Fibroblast of lung (primary cell): ENCODE measurements at regions not wholly inside any gene's neighbourhood (a gene's known extent, or its start where the extent isn't known, plus 50 kb on each side); places are given as distances from the start of the nearest gene placed in this dataset.
A peak's percentile ranks its signal among the peaks of the same experiment; 100 is the strongest.

Source experiments
- DNase-seq, 2 donors: peaks; one replicate each; pipeline versions ENCODE4 v3.0.0 to v3.0.0-alpha.2; 2010; ENCODE audit warnings: low read depth in 2 of 2
- H2AFZ ChIP-seq: 2 replicates; pipeline ENCODE4 v1.5.1; 2012; ENCODE audit warnings: low read length, control low read depth, inconsistent platforms
- H3K27ac ChIP-seq: 2 replicates; pipeline ENCODE4 v1.5.1; 2011; ENCODE audit warnings: low read length, control low read depth; ENCODE audit not compliant: insufficient read depth
- H3K27me3 ChIP-seq: 2 replicates; pipeline ENCODE4 v1.5.1; 2011; ENCODE audit warnings: mild to moderate bottlenecking, low read length; ENCODE audit not compliant: control insufficient read depth, insufficient read depth
- H3K36me3 ChIP-seq: 2 replicates; pipeline ENCODE4 v1.5.1; 2011; ENCODE audit warnings: low read length; ENCODE audit not compliant: control insufficient read depth, insufficient read depth
- H3K4me1 ChIP-seq: 2 replicates; pipeline ENCODE4 v1.5.1; 2011; ENCODE audit warnings: low read length; ENCODE audit not compliant: control insufficient read depth, insufficient read depth; ENCODE audit errors: extremely low read depth
- H3K4me2 ChIP-seq: 2 replicates; pipeline ENCODE4 v1.5.1; 2011; ENCODE audit warnings: low read length, control low read depth; ENCODE audit not compliant: insufficient read depth; ENCODE audit errors: extremely low read depth
- H3K4me3 ChIP-seq, 4 experiments: fragments of 200-600 bp in 1 of 4; sonication (generic) in 1 of 4; replicated peaks in 1 of 4; 2 replicates each; pipeline ENCODE4 v1.5.1; 2011 to 2016; ENCODE audit warnings: low read length in 4 of 4, low read depth in 3 of 4, mild to moderate bottlenecking in 3 of 4, control low read depth in 2 of 4, inconsistent platforms in 1 of 4, mixed read lengths in 1 of 4; ENCODE audit not compliant: insufficient read depth in 1 of 4; ENCODE audit errors: control extremely low read depth in 1 of 4
- H3K79me2 ChIP-seq: 2 replicates; pipeline ENCODE4 v1.5.1; 2012; ENCODE audit warnings: mild to moderate bottlenecking, low read length, inconsistent platforms; ENCODE audit not compliant: control insufficient read depth, insufficient read depth
- H3K9ac ChIP-seq: 2 replicates; pipeline ENCODE4 v1.5.1; 2011; ENCODE audit warnings: mild to moderate bottlenecking, low read length, control low read depth; ENCODE audit not compliant: insufficient read depth
- H3K9me3 ChIP-seq: 2 replicates; pipeline ENCODE4 v1.5.1; 2012; ENCODE audit warnings: low read depth, low read length; ENCODE audit not compliant: control insufficient read depth, insufficient read depth
- H4K20me1 ChIP-seq: 2 replicates; pipeline ENCODE4 v1.5.1; 2011; ENCODE audit warnings: low read length; ENCODE audit not compliant: control insufficient read depth, insufficient read depth; ENCODE audit errors: extremely low read depth
- EZH2 ChIP-seq: IDR thresholded peaks from 2 replicates; pipeline ENCODE4 v1.5.1; 2012; ENCODE audit warnings: low read length, control low read depth, mild to moderate bottlenecking; ENCODE audit errors: missing control alignments
- TF ChIP-seq, protein P1 (sequence below), 2 donors: IDR thresholded peaks in 1 of 2; conservative IDR thresholded peaks in 1 of 2; 1 replicate in 1 of 2; 2 replicates in 1 of 2; pipeline ENCODE4 v1.5.1; 2011 to 2012; ENCODE audit warnings: low read length in 2 of 2, control low read depth in 1 of 2, inconsistent platforms in 1 of 2, low read depth in 1 of 2, mild to moderate bottlenecking in 1 of 2

- no peak for DNase-seq
- no peaks in the 10 kb centered on the region for H3K79me2 ChIP-seq
- H3K4me3 ChIP-seq: no peak overlapping the region
- TF ChIP-seq EZH2: no peak
- TF ChIP-seq, protein P1, sequence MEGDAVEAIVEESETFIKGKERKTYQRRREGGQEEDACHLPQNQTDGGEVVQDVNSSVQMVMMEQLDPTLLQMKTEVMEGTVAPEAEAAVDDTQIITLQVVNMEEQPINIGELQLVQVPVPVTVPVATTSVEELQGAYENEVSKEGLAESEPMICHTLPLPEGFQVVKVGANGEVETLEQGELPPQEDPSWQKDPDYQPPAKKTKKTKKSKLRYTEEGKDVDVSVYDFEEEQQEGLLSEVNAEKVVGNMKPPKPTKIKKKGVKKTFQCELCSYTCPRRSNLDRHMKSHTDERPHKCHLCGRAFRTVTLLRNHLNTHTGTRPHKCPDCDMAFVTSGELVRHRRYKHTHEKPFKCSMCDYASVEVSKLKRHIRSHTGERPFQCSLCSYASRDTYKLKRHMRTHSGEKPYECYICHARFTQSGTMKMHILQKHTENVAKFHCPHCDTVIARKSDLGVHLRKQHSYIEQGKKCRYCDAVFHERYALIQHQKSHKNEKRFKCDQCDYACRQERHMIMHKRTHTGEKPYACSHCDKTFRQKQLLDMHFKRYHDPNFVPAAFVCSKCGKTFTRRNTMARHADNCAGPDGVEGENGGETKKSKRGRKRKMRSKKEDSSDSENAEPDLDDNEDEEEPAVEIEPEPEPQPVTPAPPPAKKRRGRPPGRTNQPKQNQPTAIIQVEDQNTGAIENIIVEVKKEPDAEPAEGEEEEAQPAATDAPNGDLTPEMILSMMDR (conservative IDR thresholded peaks at IDR 0.05 in 1 of 2, IDR thresholded peaks at IDR 0.05 in 1 of 2; ENCODE audit: low read depth in 1 of 2, low read length in 2 of 2): no peak
- no peak overlapping the region for H3K27ac ChIP-seq
- no peaks in the 10 kb centered on the region for H4K20me1 ChIP-seq
- no peak overlapping the region for H3K9ac ChIP-seq
- no peaks in the 10 kb centered on the region for H3K27me3 ChIP-seq
- no peaks in the 10 kb centered on the region for H3K4me1 ChIP-seq
- no peaks in the 10 kb centered on the region for H3K36me3 ChIP-seq
- H3K4me2 ChIP-seq: no peak overlapping the region
- no peaks in the 10 kb centered on the region for H3K9me3 ChIP-seq
- no peak overlapping the region for H2AFZ ChIP-seq
These were observed 171.4 kb downstream of the EMP1 start for GRCh38 chr12:13367973-13368372.

- Histone ChIP-seq H3K4me1 (no peaks in the 10 kb centered on the region), H3K27me3 (no peaks in the 10 kb centered on the region), H3K79me2 (no peaks in the 10 kb centered on the region), H3K4me2 (no peak overlapping the region), H3K27ac (no peak overlapping the region), H3K36me3 (no peaks in the 10 kb centered on the region), H2AFZ (no peak overlapping the region), H3K9ac (no peak overlapping the region), H3K9me3 (no peaks in the 10 kb centered on the region), H3K4me3 (no peak overlapping the region), H4K20me1 (no peaks in the 10 kb centered on the region)
- DNase-seq: no peak
- no peak for TF ChIP-seq EZH2
These were observed 169.3 kb downstream of the EMP1 start for GRCh38 chr12:13365748-13366366.

DNA sequence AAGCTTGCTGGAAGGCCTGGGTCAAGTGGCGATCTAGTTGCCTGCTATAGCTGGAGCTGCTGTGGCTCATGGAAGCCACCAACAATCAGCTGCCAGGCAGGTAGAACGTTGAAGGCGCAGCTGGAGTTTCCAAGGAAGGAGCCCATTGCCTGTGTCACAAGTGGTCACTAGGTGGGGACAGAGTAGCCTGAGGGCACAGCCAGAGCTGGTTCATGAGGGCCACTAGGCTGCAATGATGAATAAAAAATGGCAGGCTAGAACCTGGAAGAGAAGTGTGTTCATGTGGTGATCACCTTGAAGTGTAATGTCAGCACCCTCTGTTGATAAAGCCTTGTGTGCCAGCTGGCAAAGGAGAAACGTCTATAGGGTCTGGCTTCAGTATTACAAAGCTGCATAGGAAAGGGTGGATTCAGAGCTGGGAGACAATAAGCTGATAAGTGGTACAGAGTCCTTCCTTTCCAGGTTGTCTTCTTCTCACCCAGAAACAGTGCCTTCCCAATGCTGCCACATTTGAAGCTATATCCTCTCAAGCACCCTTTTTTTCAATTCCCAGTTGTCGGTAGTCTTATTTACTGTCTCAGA is 165.8 kb downstream of the EMP1 start:
- no peaks in the 10 kb centered on the region for H3K27me3 ChIP-seq
- H3K9ac ChIP-seq: no peak overlapping the region
- H3K9me3 ChIP-seq: no peaks in the 10 kb centered on the region
- no peaks in the 10 kb centered on the region for H4K20me1 ChIP-seq
- no peak overlapping the region for H3K27ac ChIP-seq
- no peak overlapping the region for H3K4me3 ChIP-seq
- H3K4me2 ChIP-seq: no peak overlapping the region
- H3K4me1 ChIP-seq: no peaks in the 10 kb centered on the region
- peak; percentile 27 to 43 for DNase-seq
- no peak overlapping the region for H2AFZ ChIP-seq
- no peaks in the 10 kb centered on the region for H3K79me2 ChIP-seq
- H3K36me3 ChIP-seq: no peaks in the 10 kb centered on the region
- TF ChIP-seq, protein P1 (conservative IDR thresholded peaks at IDR 0.05 in 1 of 2, IDR thresholded peaks at IDR 0.05 in 1 of 2; ENCODE audit: low read depth in 1 of 2, low read length in 2 of 2): peak; percentile 76 to 91
- no peak for TF ChIP-seq EZH2
